Right renal pelvis (tissue), 4 donors: ENCODE measurements at regions not wholly inside any gene's neighbourhood (a gene's known extent, or its start where the extent isn't known, plus 50 kb on each side); places are given as distances from the start of the nearest gene placed in this dataset.

Source experiments
- DNase-seq, 4 donors: peaks; one replicate each; pipeline ENCODE4 v3.0.0-alpha.2; 2013; ENCODE audit warnings: low read depth in 4 of 4, low spot score in 3 of 4, missing footprints in 1 of 4

DNA sequence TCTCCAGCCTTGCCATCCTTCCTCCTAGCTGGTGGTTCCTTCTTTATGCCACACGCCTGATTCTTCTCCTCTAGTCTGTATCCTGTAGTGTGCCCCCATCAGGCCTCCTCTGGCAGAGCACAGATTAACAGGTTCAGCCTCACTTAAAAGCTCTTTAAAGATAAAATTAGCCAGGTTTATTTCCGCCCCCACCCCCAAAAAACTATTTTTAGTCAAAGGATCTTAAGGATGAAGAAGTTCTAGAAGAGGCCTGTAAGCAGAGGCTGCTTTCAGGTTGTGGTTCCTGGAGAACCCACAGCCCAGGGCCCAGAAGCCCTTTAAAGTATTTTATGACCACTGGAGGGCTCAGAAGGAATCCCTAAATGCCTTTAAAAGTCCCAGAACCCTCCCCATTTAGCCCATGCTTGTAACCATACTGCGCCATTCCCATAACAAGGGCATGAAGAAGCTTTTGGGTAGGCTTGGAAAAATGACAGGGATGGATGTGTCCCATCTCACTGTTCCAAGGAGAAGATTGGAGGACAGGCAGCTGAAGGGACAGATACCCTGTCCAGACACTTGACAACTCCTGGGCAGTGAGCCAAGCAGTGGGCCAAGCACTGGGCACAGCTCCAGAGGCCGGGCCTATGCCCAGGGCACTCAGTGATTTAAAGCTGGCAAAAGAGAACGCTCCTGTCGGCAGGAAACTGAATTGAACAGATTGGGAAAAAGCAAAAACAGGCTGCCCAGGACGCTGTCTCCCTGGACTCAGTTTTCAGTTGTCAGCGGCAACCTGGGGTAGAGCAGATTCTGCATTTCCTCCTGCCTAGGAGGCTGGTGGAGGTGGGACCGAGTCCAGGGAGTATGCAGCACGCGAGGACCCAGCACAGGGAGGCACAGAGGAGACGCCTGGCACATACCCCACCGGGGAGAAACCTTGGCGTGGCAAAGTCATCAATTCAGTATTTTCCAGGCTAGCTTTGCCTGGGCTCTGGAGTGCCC is 106.3 kb upstream of the SSBP2 start:
- DNase-seq, result no peak

DNA sequence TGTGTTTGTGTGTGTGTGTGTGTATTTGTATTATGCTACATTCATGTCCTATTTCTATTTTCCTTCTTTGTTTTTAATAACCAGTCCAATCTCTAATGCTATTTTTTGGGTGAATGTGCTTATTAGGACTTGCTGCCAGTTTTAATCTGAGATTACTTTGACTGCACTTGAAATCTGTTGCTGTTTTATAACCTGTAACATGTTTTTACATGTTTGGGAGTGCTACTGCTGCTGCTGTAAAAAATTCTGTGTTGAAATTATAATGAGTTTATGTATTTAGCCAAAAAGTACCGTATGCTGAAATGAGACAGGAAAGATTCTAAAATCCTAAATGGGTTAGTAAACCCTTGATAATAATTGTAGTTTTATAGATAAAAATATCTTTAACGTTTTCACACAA is 104.7 kb upstream of the SSBP2 start:
- DNase-seq, result no peak

DNA sequence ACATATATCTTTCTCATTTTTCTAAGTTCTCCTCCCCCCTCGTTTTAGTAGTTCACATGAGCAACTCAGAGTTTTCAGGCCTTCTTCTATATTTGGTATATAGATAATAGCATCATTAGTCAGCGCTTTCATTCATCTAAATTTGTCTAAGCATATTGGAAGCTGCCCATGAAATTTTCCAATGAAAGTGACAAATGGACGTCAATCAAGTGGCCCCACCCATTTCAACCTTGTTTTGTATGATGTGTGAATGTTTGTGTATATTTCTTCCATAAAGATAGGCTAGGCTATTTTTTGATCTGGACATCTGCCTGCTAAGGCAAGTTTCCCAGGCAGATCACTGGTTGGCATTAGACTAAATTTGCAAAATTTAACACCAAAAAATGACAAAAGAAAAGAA is 104.0 kb upstream of the SSBP2 start:
- no peak for DNase-seq

DNA sequence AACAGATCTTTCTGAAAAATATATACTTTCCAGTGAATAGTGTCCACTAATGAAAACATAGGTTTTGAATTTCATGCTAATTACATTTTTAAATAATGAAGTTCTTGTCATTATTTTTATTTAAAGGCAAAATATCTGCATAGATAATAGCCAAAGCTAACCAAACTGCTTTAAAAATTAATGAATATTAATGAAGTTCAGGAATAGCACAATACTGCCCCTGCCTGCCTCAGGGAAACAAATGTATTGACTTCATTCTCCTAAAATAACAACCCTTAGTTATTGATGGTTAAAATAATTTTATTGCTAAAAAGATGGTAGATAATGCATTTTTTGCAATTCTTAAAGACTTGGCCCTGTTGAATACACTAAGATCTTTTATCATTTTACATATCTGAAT is 103.6 kb upstream of the SSBP2 start:
- no peak for DNase-seq

DNA sequence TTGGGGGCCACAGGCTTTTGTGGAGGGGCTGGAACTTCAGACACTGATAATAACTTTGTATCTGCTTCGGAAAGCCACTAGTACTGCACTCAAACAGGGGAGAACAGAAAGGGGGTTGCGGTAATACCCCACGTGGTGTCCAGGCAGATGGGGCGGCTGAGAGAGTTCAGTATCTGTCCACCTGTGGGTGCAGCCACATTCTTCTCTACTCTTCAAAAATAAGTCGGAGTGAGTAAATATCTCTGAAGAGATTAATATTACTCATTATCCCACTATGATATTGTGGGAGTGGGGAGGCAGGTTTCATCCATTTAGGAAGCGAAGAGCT is 102.1 kb upstream of the SSBP2 start:
- DNase-seq, result no peak

DNA sequence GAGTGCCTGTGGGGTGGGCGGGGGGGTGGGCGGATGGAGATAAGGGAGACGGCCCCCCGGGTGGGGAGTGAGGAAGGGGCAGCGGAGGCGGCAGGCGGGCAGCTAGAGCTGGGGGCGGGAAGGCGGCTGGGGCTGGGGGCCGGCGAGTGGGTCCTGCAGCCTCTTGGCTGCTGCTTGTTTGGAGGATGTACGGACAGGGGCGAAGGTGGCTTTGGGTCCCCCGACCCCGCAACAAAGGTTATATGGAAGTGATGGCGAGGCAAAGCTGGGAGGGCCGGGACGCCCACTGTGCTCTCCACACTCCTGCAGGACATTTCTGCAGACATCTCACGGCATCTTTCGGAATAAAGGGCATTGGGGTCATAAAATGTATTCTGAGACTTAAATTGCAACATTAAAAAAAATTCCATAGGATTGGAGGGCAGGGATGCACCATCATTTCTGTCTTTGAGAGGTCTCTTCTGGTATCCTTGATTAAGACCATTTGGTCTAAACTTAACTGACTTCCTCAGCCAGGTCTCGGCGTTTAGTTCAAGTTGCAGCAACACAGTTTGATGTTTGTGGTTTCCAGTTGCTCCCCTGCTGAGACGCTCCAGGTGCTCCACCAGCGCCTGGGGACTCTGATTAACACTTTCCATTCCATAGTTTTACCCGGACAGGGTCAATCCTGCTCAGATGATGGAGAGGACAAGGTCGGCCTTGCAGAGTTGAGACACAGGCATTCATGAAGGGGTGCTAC is 101.6 kb upstream of the SSBP2 start:
- DNase-seq, result peak in 1 of 4 donors; percentile 40

- DNase-seq, result peak; percentile 96 to 97 (median 96)
These were observed 100.7 kb upstream of the SSBP2 start for GRCh38 chr5:81851481-81852178.

DNA sequence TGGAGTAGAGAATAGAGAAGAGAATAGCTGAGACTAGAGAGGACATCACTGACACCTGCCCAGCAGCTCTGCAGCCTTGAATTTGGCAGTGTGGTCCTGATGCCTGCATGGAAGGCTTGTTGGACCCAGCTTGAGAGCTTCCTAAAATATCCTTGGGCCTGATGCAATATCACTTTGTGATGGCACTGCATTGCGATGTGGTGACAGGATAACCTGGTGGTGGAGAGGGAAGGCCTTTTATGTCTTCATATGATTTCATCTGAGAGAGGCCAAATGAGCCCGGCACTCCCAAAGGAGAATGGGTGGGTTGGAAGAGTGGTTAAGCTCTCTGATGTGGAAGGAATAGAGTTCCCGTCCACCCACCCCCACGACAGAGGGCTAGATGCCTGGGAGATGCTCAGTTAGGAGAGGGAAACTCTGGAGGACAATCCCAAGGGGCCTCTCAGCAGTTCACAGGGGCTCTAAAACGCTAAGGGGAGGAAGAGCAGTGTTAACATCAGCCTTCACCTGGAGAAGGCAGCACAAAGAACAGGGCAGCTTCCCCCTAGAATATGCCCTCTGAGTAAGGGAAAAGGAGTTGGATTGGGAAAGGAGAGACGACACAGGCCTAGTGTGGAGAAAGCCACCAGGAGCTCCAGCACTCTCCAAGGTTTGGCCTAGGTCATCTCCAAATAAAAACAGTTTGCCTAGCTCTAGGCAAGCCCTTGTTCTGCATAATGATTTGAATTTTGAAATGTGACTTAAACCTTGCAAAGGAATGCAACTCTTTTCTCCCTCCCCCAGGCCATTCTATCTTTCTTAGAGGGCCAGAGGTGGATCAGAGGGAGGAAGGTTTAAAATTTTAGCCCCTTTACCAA is 99.8 kb upstream of the SSBP2 start:
- no peak for DNase-seq

- DNase-seq, result no peak
These were observed 99.0 kb upstream of the SSBP2 start for GRCh38 chr5:81849770-81850367.

DNA sequence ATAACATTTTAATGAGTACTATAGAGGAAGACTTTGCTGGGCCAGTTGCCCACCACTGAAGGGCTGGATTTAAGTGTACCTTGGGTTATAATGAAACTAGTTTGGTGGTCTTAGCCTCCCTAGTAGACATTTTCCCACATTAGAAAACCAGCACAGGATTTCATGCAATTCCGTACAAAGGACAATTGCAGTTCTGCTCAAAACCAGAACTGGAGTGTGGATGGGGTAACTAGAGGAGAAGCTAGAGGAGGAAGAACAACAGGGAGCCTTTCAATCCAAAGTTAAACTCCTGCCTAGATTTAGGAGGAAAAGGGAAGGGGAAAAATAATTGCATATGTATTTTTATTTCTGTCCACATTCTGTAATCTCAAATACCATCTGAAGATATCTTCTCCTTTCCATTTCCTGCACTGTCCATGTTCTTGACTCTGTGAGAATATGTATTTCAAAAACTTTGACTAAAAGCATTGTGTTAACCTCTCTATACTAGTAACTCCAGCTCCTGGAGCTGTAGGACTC is 97.5 kb upstream of the SSBP2 start:
- no peak for DNase-seq

- no peak for DNase-seq
These were observed 95.4 kb upstream of the SSBP2 start for GRCh38 chr5:81846301-81846700.

DNA sequence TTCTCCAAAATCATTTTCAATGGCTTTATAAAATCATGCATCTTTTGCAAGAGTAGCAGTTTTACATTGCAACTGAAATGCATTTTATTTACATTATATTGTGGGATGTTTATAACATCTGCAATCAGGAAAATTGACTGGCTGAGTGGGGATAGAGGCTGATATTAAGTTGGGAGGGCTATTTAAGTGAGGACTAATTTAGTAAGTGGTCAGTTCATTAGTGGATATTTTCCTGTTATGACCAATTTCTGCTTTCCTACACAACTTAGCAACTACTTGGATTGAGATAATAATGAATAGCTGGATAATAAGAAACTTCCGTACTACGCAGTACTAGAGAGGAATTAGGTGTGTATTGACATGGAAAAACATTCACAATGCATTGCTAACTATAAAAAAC is 92.9 kb upstream of the SSBP2 start:
- DNase-seq, result no peak

DNA sequence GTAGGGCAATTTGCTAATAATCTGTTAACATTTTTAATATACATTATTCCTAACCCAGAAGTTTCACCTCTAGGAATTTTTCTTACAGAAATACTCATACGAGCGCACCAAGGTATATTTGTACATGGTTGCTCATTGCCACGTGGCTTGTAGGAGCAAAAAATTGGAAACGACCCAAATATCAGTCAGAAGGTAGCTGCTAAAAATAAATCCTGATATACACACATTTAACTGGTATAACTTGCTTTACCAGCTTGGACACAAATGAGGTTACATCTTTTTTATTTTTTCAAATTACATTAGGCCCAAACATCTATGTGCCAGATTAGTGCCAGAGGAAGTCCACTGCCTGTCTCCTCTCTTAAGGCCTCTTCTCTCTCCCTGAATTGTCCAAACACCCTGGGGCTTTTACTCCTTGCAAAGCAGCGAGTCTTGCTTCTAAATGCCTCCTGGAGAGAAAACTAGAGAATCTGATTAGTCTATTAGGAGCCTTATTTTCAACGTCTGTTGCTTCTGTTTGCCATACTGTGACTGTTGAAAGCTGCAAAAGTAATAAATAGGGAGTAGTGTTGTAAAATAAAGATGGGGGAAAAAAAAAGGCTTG is 92.0 kb upstream of the SSBP2 start:
- no peak for DNase-seq

- DNase-seq, result no peak
These were observed 88.1 kb upstream of the SSBP2 start for GRCh38 chr5:81839034-81839433.

GRCh38 chr5:81838307-81838906 is 87.5 kb upstream of the SSBP2 start:
- DNase-seq, result no peak

DNA sequence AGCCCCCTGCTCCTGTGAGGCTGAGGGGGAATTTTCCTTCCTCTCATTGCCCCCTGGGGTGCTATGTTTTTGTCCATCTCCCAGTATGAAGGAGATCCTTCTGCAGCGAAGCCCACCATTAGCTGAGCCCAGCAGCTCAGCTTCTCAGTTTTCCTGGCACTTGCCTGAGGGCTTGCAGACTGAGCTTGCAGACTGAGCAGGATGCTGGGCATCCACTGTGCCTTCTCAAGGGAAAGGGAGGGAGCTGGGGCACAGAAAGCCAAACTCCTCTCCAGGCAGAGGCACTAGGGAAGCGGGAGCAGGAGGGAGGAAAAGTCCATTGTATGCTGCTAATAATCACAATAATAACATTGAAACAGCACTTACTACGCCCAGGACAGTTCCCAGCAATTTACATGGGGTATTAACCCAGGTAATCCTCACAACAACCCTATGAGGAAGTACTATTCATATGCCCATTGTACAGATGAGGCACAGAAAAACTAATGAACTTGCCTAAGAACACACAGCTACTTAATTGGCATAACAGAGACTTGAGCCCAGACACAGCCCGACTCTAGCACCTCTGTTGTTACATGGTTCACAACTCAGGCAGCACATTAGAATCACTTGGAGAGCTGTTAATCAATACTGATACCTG is 86.9 kb upstream of the SSBP2 start:
- no peak for DNase-seq

- DNase-seq, result no peak
These were observed 85.0 kb upstream of the SSBP2 start for GRCh38 chr5:81835814-81836367.

DNA sequence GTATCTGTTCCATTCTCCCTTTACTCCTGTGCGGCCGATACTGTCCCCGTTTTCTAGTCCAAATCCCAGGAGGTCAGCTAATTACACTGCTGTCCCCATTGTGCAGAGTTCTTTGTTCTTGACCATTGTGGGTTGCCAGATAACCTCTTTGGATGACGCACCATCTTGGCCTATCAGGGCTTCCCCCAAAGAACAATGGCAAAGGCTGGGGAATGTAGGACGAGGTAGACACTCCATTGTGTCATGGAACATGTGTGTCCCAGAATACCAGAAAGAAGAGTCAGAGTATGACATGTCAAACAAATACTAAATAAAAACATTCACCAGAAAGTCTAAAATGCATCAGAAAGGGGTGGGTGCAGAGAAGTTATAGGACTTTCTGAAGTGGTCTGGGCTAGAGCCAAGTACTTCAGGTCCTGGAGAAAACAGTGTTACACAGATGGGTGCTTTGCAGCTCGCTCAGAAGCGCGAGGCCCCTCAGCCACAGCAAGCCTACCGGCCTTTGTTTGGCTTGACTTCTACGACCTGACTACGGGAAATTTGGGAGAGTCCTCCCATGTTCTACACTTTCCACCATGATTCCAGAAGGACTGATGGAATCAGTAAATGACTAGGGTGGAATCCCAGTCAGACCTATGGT is 83.2 kb upstream of the SSBP2 start:
- no peak for DNase-seq
